ENCODE measurements at regions not wholly inside any gene's neighbourhood (a gene's known extent, or its start where the extent isn't known, plus 50 kb on each side); places are given as distances from the start of the nearest gene placed in this dataset.
A peak's percentile ranks its signal among the peaks of the same experiment; 100 is the strongest.
"Not testable (repeated sequence)": the region's sequence is repeated elsewhere in the genome, so short reads cannot be mapped to it uniquely, and the experiment has no call there.

DNA sequence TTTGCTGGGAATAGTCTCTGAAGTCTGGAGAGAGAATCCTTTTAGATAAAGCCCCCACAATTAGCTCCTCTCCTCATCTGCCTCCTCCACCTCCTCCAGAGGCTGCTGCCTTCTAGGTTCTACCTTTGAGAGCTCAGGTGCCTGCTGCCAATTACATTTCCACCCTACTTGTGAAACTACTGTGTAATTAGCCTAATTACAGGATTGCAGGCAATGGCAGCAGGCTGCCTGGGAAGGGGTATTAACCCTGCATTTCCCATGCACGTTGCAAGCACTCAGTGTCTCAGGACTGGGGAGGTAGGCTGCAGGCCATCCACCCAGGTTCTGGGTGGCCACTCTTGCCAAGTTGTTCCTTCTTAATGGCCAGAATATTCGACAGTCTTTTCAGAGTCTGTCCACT is 215.6 kb upstream of the ZNF217 start:
- Mint-ChIP-seq H3K27ac (no peak overlapping the region), H3K4me1 (ENCODE audit: low read depth) (no peaks in the 10 kb centered on the region), H3K27me3 (no peaks in the 10 kb centered on the region), H3K9me3 (ENCODE audit: low read depth) (no peaks in the 10 kb centered on the region), H3K36me3 (ENCODE audit: insufficient read depth) (no peaks in the 10 kb centered on the region), H3K4me3 (ENCODE audit: low read depth) (no peak overlapping the region)
- DNase-seq (ENCODE audit: low spot score, unreplicated experiment): no peak
- TF ChIP-seq CTCF (IDR thresholded peaks at IDR 0.05; ENCODE audit: unreplicated experiment): no peak

DNA sequence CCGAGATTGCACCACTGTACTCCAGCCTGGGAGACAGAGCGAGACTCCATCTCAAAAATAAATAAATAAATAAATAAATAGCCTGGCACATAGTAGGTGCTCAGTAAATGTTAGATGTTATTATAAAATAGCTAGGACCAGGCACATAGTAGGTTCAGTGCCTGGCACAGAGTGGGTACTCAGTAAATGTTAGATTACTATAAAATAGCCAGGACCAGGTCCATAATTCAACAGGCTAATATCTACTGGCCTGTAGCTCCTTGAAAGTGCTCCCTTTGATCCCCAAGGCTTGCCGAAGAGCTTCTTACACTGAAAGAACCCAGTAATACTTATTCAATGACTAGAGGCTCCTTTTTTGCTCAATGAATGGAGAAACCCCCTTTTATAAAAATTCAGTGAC is 215.1 kb upstream of the ZNF217 start:
- no peak for TF ChIP-seq CTCF (IDR thresholded peaks at IDR 0.05; ENCODE audit: unreplicated experiment)
- H3K27ac Mint-ChIP-seq: no peak overlapping the region
- H3K36me3 Mint-ChIP-seq (ENCODE audit: insufficient read depth): no peaks in the 10 kb centered on the region
- no peaks in the 10 kb centered on the region for H3K9me3 Mint-ChIP-seq (ENCODE audit: low read depth)
- DNase-seq (ENCODE audit: low spot score, unreplicated experiment): no peak
- H3K27me3 Mint-ChIP-seq: no peaks in the 10 kb centered on the region
- H3K4me3 Mint-ChIP-seq (ENCODE audit: low read depth): no peak overlapping the region
- H3K4me1 Mint-ChIP-seq (ENCODE audit: low read depth): peaks cover under 1% of the 10 kb centered on the region

DNA sequence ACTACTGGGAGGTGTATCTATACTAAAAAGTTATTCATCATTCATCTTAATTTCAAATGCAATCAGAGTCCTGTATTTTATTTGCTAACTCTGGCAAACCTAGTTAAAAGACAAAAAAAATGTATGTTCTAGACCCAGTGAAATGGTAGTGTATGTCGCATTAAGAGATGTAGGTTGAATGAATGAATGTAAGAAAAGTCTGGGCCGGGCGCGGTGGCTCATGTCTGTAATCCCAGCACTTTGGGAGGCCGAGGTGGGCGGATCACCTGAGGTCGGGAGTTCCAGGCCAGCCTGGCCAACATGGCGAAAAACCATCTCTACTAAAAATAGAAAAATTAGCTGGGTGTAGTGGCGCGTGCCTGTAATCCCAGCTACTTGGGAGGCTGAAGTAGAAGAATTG is 214.7 kb upstream of the ZNF217 start:
- not testable (repeated sequence) for H3K27me3 Mint-ChIP-seq; H3K9me3 Mint-ChIP-seq (ENCODE audit: low read depth)

DNA sequence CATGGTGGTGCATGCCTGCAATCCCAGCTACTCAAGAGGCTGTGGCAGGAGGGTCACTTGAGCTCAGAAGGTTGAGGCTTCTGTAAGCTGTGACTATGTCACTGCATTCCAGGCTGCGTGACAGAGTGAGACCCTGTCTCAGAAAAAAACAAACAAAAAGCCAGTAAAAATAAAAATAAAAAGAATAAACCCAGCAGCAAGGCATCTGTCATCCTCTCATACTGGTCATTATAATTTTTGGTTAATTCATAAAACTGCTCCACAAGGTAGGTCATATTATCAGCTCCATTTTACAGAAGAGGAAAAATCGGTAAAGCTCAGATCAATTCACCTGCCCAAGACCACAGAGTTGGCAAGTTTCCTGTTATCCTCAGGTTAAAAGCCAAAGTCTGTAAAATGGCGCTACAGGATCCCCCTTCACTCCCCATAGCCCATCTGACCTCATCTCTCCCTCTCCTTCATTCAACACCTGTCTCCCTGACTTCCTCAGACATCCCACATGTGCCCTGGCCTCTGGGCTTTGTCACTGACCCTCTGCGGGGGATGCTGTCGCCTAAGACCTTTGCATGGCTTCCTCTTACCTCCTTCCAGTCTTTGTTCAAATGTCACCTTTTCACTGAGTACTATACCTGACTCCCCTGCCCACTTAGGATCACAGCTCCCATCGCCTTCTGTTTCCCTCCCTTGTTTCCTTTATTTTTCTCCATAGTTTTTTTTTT is 213.2 kb upstream of the ZNF217 start:
- H3K4me3 Mint-ChIP-seq (ENCODE audit: low read depth): no peak overlapping the region
- H3K36me3 Mint-ChIP-seq (ENCODE audit: insufficient read depth): no peaks in the 10 kb centered on the region
- H3K27ac Mint-ChIP-seq: peak overlapping the region; percentile 47
- H3K9me3 Mint-ChIP-seq (ENCODE audit: low read depth): no peaks in the 10 kb centered on the region
- no peaks in the 10 kb centered on the region for H3K27me3 Mint-ChIP-seq
- no peak for DNase-seq (ENCODE audit: low spot score, unreplicated experiment)
- peaks cover 3% of the 10 kb centered on the region for H3K4me1 Mint-ChIP-seq (ENCODE audit: low read depth)
- no peak for TF ChIP-seq CTCF (IDR thresholded peaks at IDR 0.05; ENCODE audit: unreplicated experiment)

More for the DNA sequence above, 214.7 kb upstream of the ZNF217 start:
- not testable (repeated sequence) for H3K4me1 Mint-ChIP-seq (ENCODE audit: low read depth); H3K4me3 Mint-ChIP-seq (ENCODE audit: low read depth); H3K27ac Mint-ChIP-seq; H3K36me3 Mint-ChIP-seq (ENCODE audit: insufficient read depth); DNase-seq (ENCODE audit: low spot score, unreplicated experiment)

GRCh38 chr20:53805895-53806384 is 212.3 kb upstream of the ZNF217 start:
- Mint-ChIP-seq H3K4me3 (ENCODE audit: low read depth) (no peak overlapping the region), H3K27me3 (no peaks in the 10 kb centered on the region)
- DNase-seq (ENCODE audit: low spot score, unreplicated experiment): no peak

More at GRCh38 chr20:53805895-53806384, 212.3 kb upstream of the ZNF217 start:
- Mint-ChIP-seq H3K4me1 (ENCODE audit: low read depth) (peaks cover 12% of the 10 kb centered on the region), H3K36me3 (ENCODE audit: insufficient read depth) (no peaks in the 10 kb centered on the region), H3K9me3 (ENCODE audit: low read depth) (no peaks in the 10 kb centered on the region), H3K27ac (no peak overlapping the region)
- no peak for TF ChIP-seq CTCF (IDR thresholded peaks at IDR 0.05; ENCODE audit: unreplicated experiment)

Data from progenitor cell of endocrine pancreas (in vitro differentiated cells).